H1 (cell line): ENCODE measurements at regions not wholly inside any gene's neighbourhood (a gene's known extent, or its start where the extent isn't known, plus 50 kb on each side); places are given as distances from the start of the nearest gene placed in this dataset.
A peak's percentile ranks its signal among the peaks of the same experiment; 100 is the strongest.

ENCODE experiments used
- CTCF ChIA-PET: fragments of 300-600 bp; sonication (Branson Sonifier 250); formaldehyde crosslinking; loops from one replicate; lab custom pipeline; 2021; ENCODE audit not compliant: partially characterized antibody; lab: Charles Lee
- POLR2A ChIA-PET: fragments of 300-600 bp; sonication (Branson Sonifier 250); formaldehyde crosslinking; loops from one replicate; lab custom pipeline; 2021; ENCODE audit warnings: inconsistent platforms; ENCODE audit not compliant: partially characterized antibody; lab: Charles Lee
- DNase-seq, 2 experiments: peaks; one replicate each; pipeline versions ENCODE4 v3.0.0 to v3.0.0-alpha.2; 2010 to 2022; ENCODE audit warnings: low spot score in 2 of 2, low read depth in 1 of 2, mixed read lengths in 1 of 2
- FAIRE-seq: peaks from 2 replicates; lab custom pipeline; 2011; peaks lifted over from hg19 to GRCh38; lab: Jason Lieb, UNC
- H2AFZ ChIP-seq: 2 replicates; pipeline ENCODE4 v1.8.1; 2012; ENCODE audit warnings: low read length, inconsistent platforms
- H2AK5ac ChIP-seq: 2 replicates; pipeline ENCODE4 v1.6.1; 2013; ENCODE audit warnings: low read depth, low read length
- H2BK120ac ChIP-seq: replicated peaks from 2 replicates; pipeline ENCODE3; 2013; ENCODE audit warnings: low read depth, low read length, inconsistent platforms
- H2BK12ac ChIP-seq: 2 replicates; pipeline ENCODE4 v1.6.1; 2013; ENCODE audit warnings: low read depth, low read length
- H2BK15ac ChIP-seq: 2 replicates; pipeline ENCODE4 v1.6.1; 2013; ENCODE audit warnings: low read length
- H2BK20ac ChIP-seq: 2 replicates; pipeline ENCODE4 v1.6.1; 2013; ENCODE audit warnings: low read length
- H2BK5ac ChIP-seq: 2 replicates; pipeline ENCODE4 v1.6.1; 2013; ENCODE audit warnings: low read depth, low read length
- H3K14ac ChIP-seq: 2 replicates; pipeline ENCODE4 v1.6.1; 2013; ENCODE audit warnings: inconsistent platforms; ENCODE audit not compliant: insufficient read length
- H3K18ac ChIP-seq: 2 replicates; pipeline ENCODE4 v1.6.1; 2013; ENCODE audit warnings: low read length; ENCODE audit errors: extremely low read depth
- H3K23ac ChIP-seq: 2 replicates; pipeline ENCODE4 v1.6.1; 2013; ENCODE audit warnings: inconsistent platforms; ENCODE audit not compliant: insufficient read length
- H3K23me2 ChIP-seq: 2 replicates; pipeline ENCODE4 v1.6.1; 2013; ENCODE audit warnings: low read depth, low read length
- H3K27ac ChIP-seq: 2 replicates; pipeline ENCODE4 v1.6.1; 2011; ENCODE audit warnings: low read depth, low read length, inconsistent platforms
- H3K27me3 ChIP-seq, 4 experiments: replicated peaks in 1 of 4; 1 replicate in 1 of 4; 2 replicates in 3 of 4; pipeline versions ENCODE4 v1.6.1 to v1.8.1; 2011 to 2013; ENCODE audit warnings: low read length in 3 of 4, mild to moderate bottlenecking in 3 of 4, inconsistent platforms in 2 of 4, mixed read lengths in 2 of 4, moderate library complexity in 1 of 4; ENCODE audit not compliant: control insufficient read depth in 3 of 4, insufficient read depth in 3 of 4; ENCODE audit errors: extremely low read depth in 1 of 4
- H3K36me3 ChIP-seq, 4 experiments: 2 replicates each; pipeline versions ENCODE4 v1.6.1 to v1.8.1; 2011 to 2013; ENCODE audit warnings: mild to moderate bottlenecking in 4 of 4, low read length in 3 of 4, moderate library complexity in 2 of 4, control low read depth in 1 of 4, inconsistent platforms in 1 of 4; ENCODE audit not compliant: insufficient read depth in 4 of 4, control insufficient read depth in 2 of 4
- H3K4ac ChIP-seq: replicated peaks from 2 replicates; pipeline ENCODE3; 2013; ENCODE audit warnings: low read length, low read depth, mixed read lengths, inconsistent platforms; ENCODE audit not compliant: insufficient read length
- H3K4me1 ChIP-seq, 4 experiments: replicated peaks in 1 of 4; 1 replicate in 1 of 4; 2 replicates in 3 of 4; pipeline versions ENCODE4 v1.6.1 to v1.8.1; 2011 to 2013; ENCODE audit warnings: low read length in 3 of 4, inconsistent platforms in 2 of 4, mixed read lengths in 1 of 4; ENCODE audit not compliant: insufficient read depth in 4 of 4, control insufficient read depth in 3 of 4
- H3K4me2 ChIP-seq, 2 experiments: 2 replicates each; pipeline versions ENCODE4 v1.6.1 to v1.8.1; 2011 to 2013; ENCODE audit warnings: low read depth in 2 of 2, low read length in 2 of 2, control low read depth in 1 of 2, inconsistent platforms in 1 of 2, mild to moderate bottlenecking in 1 of 2; ENCODE audit not compliant: insufficient read depth in 1 of 2
- H3K4me3 ChIP-seq, 4 experiments: fragments of 200-600, 300-600 bp in 1 of 4; sonication (generic), shearing (Covaris generic), sonication (Bioruptor Twin) in 1 of 4; 2 replicates each; pipeline versions ENCODE4 v1.5.1 to v1.8.1; 2011 to 2016; ENCODE audit warnings: low read length in 4 of 4, low read depth in 3 of 4, control low read depth in 2 of 4, inconsistent platforms in 2 of 4, mild to moderate bottlenecking in 2 of 4, mixed read lengths in 1 of 4, moderate library complexity in 1 of 4; ENCODE audit not compliant: insufficient read depth in 2 of 4; ENCODE audit errors: extremely low read depth in 1 of 4
- H3K56ac ChIP-seq: replicated peaks from 2 replicates; pipeline ENCODE3; 2013; ENCODE audit warnings: low read depth, mild to moderate bottlenecking, mixed read lengths, low read length, inconsistent platforms; ENCODE audit not compliant: insufficient read length
- H3K79me1 ChIP-seq: 2 replicates; pipeline ENCODE4 v1.6.1; 2013; ENCODE audit warnings: low read depth, low read length, control low read depth
- H3K79me2 ChIP-seq, 2 experiments: 2 replicates each; pipeline versions ENCODE4 v1.6.1 to v1.8.1; 2012 to 2013; ENCODE audit warnings: low read length in 2 of 2, mild to moderate bottlenecking in 2 of 2, inconsistent platforms in 1 of 2; ENCODE audit not compliant: insufficient read depth in 2 of 2, control insufficient read depth in 1 of 2
- H3K9ac ChIP-seq, 4 experiments: replicated peaks in 1 of 4; 1 replicate in 1 of 4; 2 replicates in 3 of 4; pipeline versions ENCODE4 v1.6.1 to v1.8.1; 2011 to 2013; ENCODE audit warnings: low read depth in 3 of 4, low read length in 3 of 4, control low read depth in 2 of 4, mild to moderate bottlenecking in 2 of 4, moderate library complexity in 2 of 4, inconsistent platforms in 1 of 4; ENCODE audit errors: extremely low read depth in 1 of 4
- H3K9me3 ChIP-seq, 2 experiments: 2 replicates each; pipeline versions ENCODE4 v1.6.1 to v1.8.1; 2012 to 2013; ENCODE audit warnings: mild to moderate bottlenecking in 2 of 2, moderate library complexity in 2 of 2, control low read depth in 1 of 2, inconsistent platforms in 1 of 2, low read depth in 1 of 2, low read length in 1 of 2, mixed read lengths in 1 of 2; ENCODE audit not compliant: insufficient read depth in 2 of 2
- H4K20me1 ChIP-seq, 2 experiments: replicated peaks in 1 of 2; 2 replicates each; pipeline versions ENCODE3 to v1.8.1; 2011 to 2013; ENCODE audit warnings: inconsistent platforms in 2 of 2, low read length in 2 of 2, mild to moderate bottlenecking in 1 of 2; ENCODE audit not compliant: insufficient read depth in 2 of 2, control insufficient read depth in 1 of 2
- H4K5ac ChIP-seq: 2 replicates; pipeline ENCODE4 v1.6.1; 2013; ENCODE audit warnings: low read length, low read depth, mixed read lengths, inconsistent platforms; ENCODE audit not compliant: insufficient read length
- H4K8ac ChIP-seq: 2 replicates; pipeline ENCODE4 v1.8.0; 2013; ENCODE audit warnings: mild to moderate bottlenecking, moderate library complexity, low read length, inconsistent platforms; ENCODE audit not compliant: insufficient read depth; ENCODE audit errors: extremely low read depth
- H4K91ac ChIP-seq: replicated peaks from 2 replicates; pipeline ENCODE3; 2013; ENCODE audit warnings: low read length, mixed read lengths, inconsistent platforms; ENCODE audit not compliant: insufficient read length
- CHD1 ChIP-seq: IDR thresholded peaks from 2 replicates; pipeline ENCODE4 v1.6.1; 2012; ENCODE audit warnings: low read depth, low read length, improper control_type of control experiment
- HDAC2 ChIP-seq, 2 experiments: fragments of 300-600 bp in 1 of 2; sonication (generic) in 1 of 2; IDR thresholded peaks; 2 replicates each; pipeline ENCODE4 v1.6.1; 2011 to 2012; ENCODE audit warnings: low read depth in 2 of 2, low read length in 2 of 2, mild to moderate bottlenecking in 2 of 2, moderate library complexity in 2 of 2, borderline replicate concordance in 1 of 2, inconsistent platforms in 1 of 2
- POLR2A ChIP-seq, 2 experiments: IDR thresholded peaks; 1 replicate in 1 of 2; 2 replicates in 1 of 2; pipeline ENCODE4 v1.6.1; 2011; ENCODE audit warnings: low read depth in 2 of 2, low read length in 2 of 2, mild to moderate bottlenecking in 2 of 2; ENCODE audit errors: control extremely low read depth in 1 of 2
- POLR2AphosphoS5 ChIP-seq: IDR thresholded peaks from 2 replicates; pipeline ENCODE4 v1.6.1; 2011; ENCODE audit warnings: low read depth, low read length
- SIX5 ChIP-seq: IDR thresholded peaks from 2 replicates; pipeline ENCODE4 v1.6.1; 2011; ENCODE audit warnings: mild to moderate bottlenecking, low read depth, low read length
- SUZ12 ChIP-seq: fragments of 200-600 bp; sonication (generic); IDR thresholded peaks from 2 replicates; pipeline ENCODE4 v1.6.1; 2012; ENCODE audit warnings: mild to moderate bottlenecking, inconsistent platforms, low read length, moderate library complexity, mixed read lengths
- TAF7 ChIP-seq: optimal IDR thresholded peaks from 2 replicates; pipeline ENCODE3; 2011; ENCODE audit warnings: low read depth, mild to moderate bottlenecking, inconsistent platforms, low read length, moderate library complexity, borderline replicate concordance
- WGBS, 2 experiments: shearing (Covaris generic) in 1 of 2; methylation state at CpG; one replicate each; pipeline versions ENCODE4 v1.1.6 to v1.1.7; 2013 to 2015; ENCODE audit warnings: low lambda C conversion rate in 2 of 2, mixed read lengths in 2 of 2, inconsistent platforms in 1 of 2, low coverage in 1 of 2, missing lambda C conversion rate in 1 of 2; ENCODE audit not compliant: insufficient replicate concordance in 2 of 2, insufficient coverage in 1 of 2, insufficient read length in 1 of 2; ENCODE audit errors: extremely low coverage in 1 of 2, missing lambda C conversion rate in 1 of 2; 5-methylcytosine and 5-hydroxymethylcytosine counted together
- TF ChIP-seq, protein P1 (sequence below): IDR thresholded peaks from 2 replicates; pipeline ENCODE4 v1.6.1; 2011; ENCODE audit warnings: low read depth, mild to moderate bottlenecking, low read length; ENCODE audit not compliant: insufficient read depth

- H3K23ac ChIP-seq: no peak overlapping the region
- H3K18ac ChIP-seq: no peak overlapping the region
- no peak overlapping the region for H4K5ac ChIP-seq
- no peak overlapping the region for H2BK5ac ChIP-seq
- H2AFZ ChIP-seq: no peak overlapping the region
- no peak overlapping the region for H2AK5ac ChIP-seq
- no peaks in the 10 kb centered on the region for H3K79me2 ChIP-seq
- H3K9ac ChIP-seq: no peak overlapping the region
- CTCF ChIA-PET: interaction anchor here (0.7 kb wide), 1 partner anchor 49 kb away, joined by 3 read pairs; no protein-coding TSS in a partner anchor
- no peaks in the 10 kb centered on the region for H3K9me3 ChIP-seq
- H3K4ac ChIP-seq: no peak overlapping the region
- H2BK120ac ChIP-seq: no peak overlapping the region
- no peaks in the 10 kb centered on the region for H3K27me3 ChIP-seq
- 82% methylated on average over 9 of the region's 9 CpGs; no CpG with 5 or more reads in 1 of the 2 experiments for WGBS, 2 experiments
- POLR2A ChIA-PET: no interaction called here
- H3K56ac ChIP-seq: no peak overlapping the region
- no peak for DNase-seq
- H3K14ac ChIP-seq: no peak overlapping the region
- no peaks in the 10 kb centered on the region for H3K23me2 ChIP-seq
- H3K4me2 ChIP-seq: no peak overlapping the region
- no peak overlapping the region for H4K8ac ChIP-seq
- H3K4me3 ChIP-seq: no peak overlapping the region
- H3K27ac ChIP-seq: no peak overlapping the region
- H4K20me1 ChIP-seq: no peaks in the 10 kb centered on the region
- H2BK20ac ChIP-seq: no peak overlapping the region
- no peaks in the 10 kb centered on the region for H3K36me3 ChIP-seq
- peaks cover 0 to 2% (median 0%) of the 10 kb centered on the region in 4 experiments; a peak in 2 of 7 replicates for H3K4me1 ChIP-seq
- TF ChIP-seq POLR2AphosphoS5: peak; percentile 49; the same call in 1 of the 2 replicates
- TF ChIP-seq SIX5: no peak
- TF ChIP-seq, protein P1, sequence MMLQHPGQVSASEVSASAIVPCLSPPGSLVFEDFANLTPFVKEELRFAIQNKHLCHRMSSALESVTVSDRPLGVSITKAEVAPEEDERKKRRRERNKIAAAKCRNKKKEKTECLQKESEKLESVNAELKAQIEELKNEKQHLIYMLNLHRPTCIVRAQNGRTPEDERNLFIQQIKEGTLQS: no peak
- TF ChIP-seq HDAC2 (IDR thresholded peaks at IDR 0.05; ENCODE audit: borderline replicate concordance in 1 of 2, low read depth in 2 of 2, low read length in 2 of 2): no peak
- TF ChIP-seq SUZ12: no peak
- TF ChIP-seq TAF7: peak; percentile 72
- 0 out of 3 replicates have a peak, but pooled peaks of 1 of the 2 experiments have one; percentile 30 for TF ChIP-seq POLR2A (IDR thresholded peaks at IDR 0.05; ENCODE audit: control extremely low read depth in 1 of 2, low read depth in 2 of 2, low read length in 2 of 2)
- TF ChIP-seq CHD1: no peak
- H3K79me1 ChIP-seq: no peaks in the 10 kb centered on the region
- H2BK15ac ChIP-seq: no peak overlapping the region
- FAIRE-seq: no peak
- no peak overlapping the region for H2BK12ac ChIP-seq
- no peak overlapping the region for H4K91ac ChIP-seq
These were observed 314.4 kb upstream of the NBEA start for GRCh38 chr13:34627509-34628208.
